ENCODE measurements at regions not wholly inside any gene's neighbourhood (a gene's known extent, or its start where the extent isn't known, plus 50 kb on each side); places are given as distances from the start of the nearest gene placed in this dataset.
"Not testable (repeated sequence)": the region's sequence is repeated elsewhere in the genome, so short reads cannot be mapped to it uniquely, and the experiment has no call there.

GRCh38 chr13:112220296-112220875 lies 153.4 kb downstream of the SOX1 start:
- no peaks in the 10 kb centered on the region for H3K36me3 ChIP-seq (ENCODE audit: control insufficient read depth, insufficient read depth, low read length)
- H3K4me3 ChIP-seq (ENCODE audit: low read depth, low read length) = no peak overlapping the region
- ChIA-PET CTCF (no interaction called here), POLR2A (no interaction called here)
- no peak for TF ChIP-seq CTCF (IDR thresholded peaks at IDR 0.05; ENCODE audit: insufficient read depth, low read depth, low read length)
- DNase-seq (ENCODE audit: low read depth) = no peak
- no peaks in the 10 kb centered on the region for H3K27me3 ChIP-seq (ENCODE audit: control insufficient read depth, insufficient read depth, low read length)

DNA sequence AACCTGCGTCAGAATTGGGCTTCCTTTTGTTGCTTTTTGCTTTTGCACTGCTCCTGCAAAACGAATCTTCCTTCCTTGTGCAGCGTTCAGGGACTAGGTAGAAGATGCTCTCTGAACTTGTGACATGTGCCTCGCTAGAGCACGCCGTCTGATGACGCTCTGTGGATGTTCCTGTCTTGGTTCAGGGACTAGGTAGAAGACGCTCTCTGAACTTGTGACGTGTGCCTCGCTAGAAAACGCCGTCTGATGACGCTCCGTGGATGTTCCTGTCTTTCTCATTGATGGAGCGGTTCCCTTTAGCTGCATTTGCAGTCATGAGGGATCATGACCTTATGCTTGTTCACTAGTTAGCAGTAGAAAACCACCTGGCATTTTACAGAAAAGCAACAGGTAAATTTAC lies 154.0 kb downstream of the SOX1 start:
- no peak for DNase-seq (ENCODE audit: low read depth)
- no peak overlapping the region for H3K4me3 ChIP-seq (ENCODE audit: low read depth, low read length)
- ChIA-PET POLR2A (no interaction called here), CTCF (no interaction called here)
- H3K36me3 ChIP-seq (ENCODE audit: control insufficient read depth, insufficient read depth, low read length) = no peaks in the 10 kb centered on the region
- TF ChIP-seq CTCF (IDR thresholded peaks at IDR 0.05; ENCODE audit: insufficient read depth, low read depth, low read length) = no peak
- no peaks in the 10 kb centered on the region for H3K27me3 ChIP-seq (ENCODE audit: control insufficient read depth, insufficient read depth, low read length)

GRCh38 chr13:112222971-112223370 lies 153.2 kb upstream of the SPACA7 start:
- no peaks in the 10 kb centered on the region for H3K36me3 ChIP-seq (ENCODE audit: control insufficient read depth, insufficient read depth, low read length)
- ChIA-PET CTCF (no interaction called here), POLR2A (no interaction called here)
- no peak for DNase-seq (ENCODE audit: low read depth)
- no peak for TF ChIP-seq CTCF (IDR thresholded peaks at IDR 0.05; ENCODE audit: insufficient read depth, low read depth, low read length)
- no peaks in the 10 kb centered on the region for H3K27me3 ChIP-seq (ENCODE audit: control insufficient read depth, insufficient read depth, low read length)
- H3K4me3 ChIP-seq (ENCODE audit: low read depth, low read length) = no peak overlapping the region

DNA sequence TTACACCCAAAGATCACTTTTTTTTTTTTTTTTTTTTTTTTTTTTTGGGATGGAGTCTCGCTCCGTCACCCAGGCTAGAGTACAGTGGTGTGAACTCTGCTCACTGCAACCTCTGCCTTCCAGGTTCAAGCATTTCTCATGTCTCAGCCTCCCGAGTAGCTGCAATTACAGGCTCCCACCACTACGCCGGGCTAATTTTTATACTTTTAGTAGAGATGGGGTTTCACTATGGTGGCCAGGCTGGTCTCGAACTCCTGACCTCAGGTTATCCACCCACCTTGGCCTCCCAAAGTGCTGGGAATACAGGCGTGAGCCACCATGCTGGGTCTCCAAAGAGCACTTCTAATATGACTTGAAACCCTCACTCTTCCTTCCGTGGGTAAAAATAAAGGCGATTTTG lies 152.2 kb upstream of the SPACA7 start:
- DNase-seq (ENCODE audit: low read depth); CTCF ChIA-PET; H3K4me3 ChIP-seq (ENCODE audit: low read depth, low read length); H3K27me3 ChIP-seq (ENCODE audit: control insufficient read depth, insufficient read depth, low read length); H3K36me3 ChIP-seq (ENCODE audit: control insufficient read depth, insufficient read depth, low read length); POLR2A ChIA-PET: not testable (repeated sequence)

DNA sequence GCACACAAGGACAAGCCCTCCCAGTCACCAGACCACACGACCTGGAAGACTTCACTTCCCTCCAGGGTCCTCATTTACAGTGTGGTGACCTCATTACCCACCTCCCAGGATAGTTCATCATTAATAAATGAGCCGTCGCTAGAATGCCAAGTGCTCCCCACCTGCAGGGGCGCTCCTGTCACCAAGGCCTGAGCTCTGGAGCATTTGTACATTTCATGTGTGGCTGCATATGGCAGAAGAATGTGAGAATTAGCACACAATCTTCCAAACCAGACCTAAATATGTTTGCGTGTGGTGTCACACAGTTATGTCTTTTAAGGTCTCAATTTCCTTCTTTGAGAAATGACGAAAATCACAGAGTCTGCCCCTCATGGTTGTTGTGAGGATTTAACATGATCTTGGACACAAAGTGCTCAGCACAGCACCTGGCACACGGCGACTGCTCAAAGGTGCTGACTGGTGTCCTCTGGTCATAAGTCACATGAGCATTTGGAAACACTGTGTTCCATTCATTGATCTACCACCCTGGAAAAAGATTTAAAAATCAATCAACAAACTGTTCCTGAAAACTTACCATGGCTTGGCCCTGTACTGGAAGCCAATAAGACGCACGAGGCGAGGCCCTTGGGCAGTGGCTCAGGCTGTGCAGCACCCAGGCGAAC lies 150.6 kb upstream of the SPACA7 start:
- no peak overlapping the region for H3K4me3 ChIP-seq (ENCODE audit: low read depth, low read length)
- no peaks in the 10 kb centered on the region for H3K27me3 ChIP-seq (ENCODE audit: control insufficient read depth, insufficient read depth, low read length)
- ChIA-PET POLR2A (no interaction called here), CTCF (no interaction called here)
- TF ChIP-seq CTCF (IDR thresholded peaks at IDR 0.05; ENCODE audit: insufficient read depth, low read depth, low read length) = no peak
- H3K36me3 ChIP-seq (ENCODE audit: control insufficient read depth, insufficient read depth, low read length) = no peaks in the 10 kb centered on the region
- DNase-seq (ENCODE audit: low read depth) = no peak
